Stomach (tissue), 8 donors: ENCODE measurements at regions not wholly inside any gene's neighbourhood (a gene's known extent, or its start where the extent isn't known, plus 50 kb on each side); places are given as distances from the start of the nearest gene placed in this dataset.

Experiments
- DNase-seq, 2 donors: peaks; one replicate each; pipeline versions ENCODE4 v3.0.0 to v3.0.0-alpha.2; 2013 to 2019
- H3K27ac ChIP-seq, 5 donors: fragments of 200-600 bp in 4 of 5; sonication (generic) in 4 of 5; one replicate each; pipeline ENCODE4 v1.5.1; 2013 to 2019; ENCODE audit warnings: mild to moderate bottlenecking in 1 of 5, moderate library complexity in 1 of 5
- H3K27me3 ChIP-seq, 3 donors: fragments of 200-600 bp; sonication (generic); one replicate each; pipeline ENCODE4 v1.5.1; 2017 to 2019; ENCODE audit warnings: mixed run types in 1 of 3
- H3K36me3 ChIP-seq, 4 donors: fragments of 200-600 bp; sonication (generic); 1 replicate in 3 of 4; 2 replicates in 1 of 4; pipeline ENCODE4 v1.5.1; 2016 to 2019
- H3K4me1 ChIP-seq, 4 donors: fragments of 200-600 bp; sonication (generic); one replicate each; pipeline ENCODE4 v1.5.1; 2016 to 2019
- H3K4me3 ChIP-seq, 4 donors: fragments of 200-600 bp; sonication (generic) in 3 of 4; one replicate each; pipeline ENCODE4 v1.5.1; 2016 to 2019; ENCODE audit warnings: mild to moderate bottlenecking in 1 of 4
- H3K9me3 ChIP-seq, 4 donors: fragments of 200-600 bp; sonication (generic); one replicate each; pipeline ENCODE4 v1.5.1; 2016 to 2019
- CTCF ChIP-seq, 7 experiments: fragments of 450-650 bp in 4 of 7; fragments of 200-600 bp in 3 of 7; sonication (generic) in 3 of 7; IDR thresholded peaks; one replicate each; pipeline ENCODE4 v1.5.1; 2016 to 2019; ENCODE audit warnings: antibody characterized with exemption in 7 of 7, control low read depth in 2 of 7, mild to moderate bottlenecking in 1 of 7
- EP300 ChIP-seq: sonication (generic); formaldehyde crosslinking; IDR thresholded peaks from one replicate; pipeline ENCODE4 v1.6.1; 2017; ENCODE audit warnings: antibody characterized with exemption
- POLR2A ChIP-seq, 4 donors: fragments of 450-650 bp; IDR thresholded peaks; one replicate each; pipeline ENCODE4 v1.6.1; 2016; ENCODE audit warnings: antibody characterized with exemption in 4 of 4, control low read depth in 2 of 4, mild to moderate bottlenecking in 1 of 4, moderate library complexity in 1 of 4
- POLR2AphosphoS5 ChIP-seq, 3 donors: sonication (generic); formaldehyde crosslinking; IDR thresholded peaks; one replicate each; pipeline ENCODE4 v1.6.1; 2016; ENCODE audit warnings: antibody characterized with exemption in 3 of 3
- WGBS, 5 donors: extraction: QIAGEN DNeasy Blood & Tissue Kit in 3 of 5; methylation state at CpG; one replicate each; pipeline versions ENCODE4 v1.1.5 to v1.1.7; 2013 to 2018; 5-methylcytosine and 5-hydroxymethylcytosine counted together
- intact Hi-C: fragments of 100-400 bp; cut with DNase I; formaldehyde crosslinking; loops from one replicate; pipeline ENCODE4 v1.15.1; 2023; ENCODE audit warnings: low total_unique reads
- donor health status: healthy with polysubstance abuse.
- donor health status: Bipolar disorder and iron deficiency.
- donor health status: healthy.

DNA sequence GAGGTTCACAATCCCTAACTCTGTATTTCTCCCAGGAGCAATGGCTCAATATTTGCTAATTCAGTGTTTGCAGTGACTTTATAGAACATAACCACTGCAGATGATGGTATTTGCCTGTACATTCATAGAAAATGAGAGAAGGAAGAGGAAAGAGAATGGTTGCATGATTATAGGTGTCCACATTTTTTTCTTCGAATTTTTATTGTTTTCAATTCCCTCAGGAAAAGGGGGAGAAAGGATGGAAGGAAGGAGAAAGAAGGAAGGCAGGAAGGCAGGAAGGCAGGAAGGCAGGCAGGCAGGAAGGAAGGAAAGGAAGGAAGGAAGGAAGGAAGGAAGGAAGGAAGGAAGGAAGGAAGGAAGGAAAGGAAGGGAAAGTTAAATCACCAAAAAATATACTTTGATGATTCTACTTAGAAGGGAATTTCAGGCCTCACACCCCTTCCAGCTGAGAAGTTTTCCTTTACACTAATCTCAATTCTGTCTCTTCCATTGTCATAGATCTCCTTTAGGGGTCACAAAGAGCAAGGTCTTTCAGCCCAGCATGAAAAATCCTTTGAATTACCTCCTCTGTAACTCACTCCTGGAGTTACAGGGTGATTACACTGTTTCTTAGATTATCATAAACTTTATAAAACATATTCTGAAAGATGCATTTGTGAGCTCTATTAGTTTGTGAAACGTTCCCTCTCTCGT, 118.8 kb upstream of the INHBA start:
- TF ChIP-seq EP300 (no peak), POLR2AphosphoS5 (IDR thresholded peaks at IDR 0.05) (no peak), POLR2A (IDR thresholded peaks at IDR 0.05) (no peak), CTCF (IDR thresholded peaks at IDR 0.05) (no peak)
- DNase-seq = no peak
- no peak overlapping the region for H3K4me3 ChIP-seq
- H3K9me3 ChIP-seq = peaks cover 0 to 6% (median 0%) of the 10 kb centered on the region in 4 donors
- H3K27me3 ChIP-seq = no peaks in the 10 kb centered on the region
- 48 to 66% (median 51%) methylated on average over 3 of the region's 3 CpGs for whole genome bisulfite sequencing, 5 donors
- H3K27ac ChIP-seq = no peak overlapping the region
- no peaks in the 10 kb centered on the region for H3K4me1 ChIP-seq
- H3K36me3 ChIP-seq = no peaks in the 10 kb centered on the region
- intact Hi-C loops = no loop called here

DNA sequence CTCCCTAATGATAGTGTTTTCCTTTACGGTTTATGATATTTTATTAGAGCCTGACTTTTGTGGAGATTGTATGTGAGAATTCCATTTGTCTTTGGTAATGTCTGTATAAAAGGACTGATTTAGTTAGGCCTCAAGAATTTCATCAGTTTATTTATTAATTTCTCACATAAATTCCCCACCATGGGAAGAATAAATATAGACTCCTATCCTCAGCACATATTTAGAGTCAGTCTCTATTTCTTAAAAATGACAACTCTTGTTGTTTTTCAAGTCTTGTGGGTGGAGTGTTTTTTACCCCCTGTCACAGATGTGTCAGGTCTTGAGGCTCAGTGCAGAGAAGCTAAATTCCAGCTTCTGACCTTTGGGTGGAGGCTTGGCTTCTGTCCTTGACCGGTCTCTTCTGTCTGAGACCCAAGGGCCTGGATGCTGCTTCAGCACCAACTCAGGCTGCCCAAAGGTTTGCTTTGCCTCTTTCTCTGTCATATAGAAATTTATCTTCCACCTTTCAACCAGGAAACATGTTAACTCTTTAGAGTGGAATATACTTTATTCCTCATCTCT, 117.3 kb upstream of the INHBA start:
- Histone ChIP-seq H3K9me3 (peaks cover 0 to 6% (median 0%) of the 10 kb centered on the region in 4 donors), H3K27ac (no peak overlapping the region), H3K36me3 (no peaks in the 10 kb centered on the region), H3K27me3 (no peaks in the 10 kb centered on the region), H3K4me1 (no peaks in the 10 kb centered on the region), H3K4me3 (no peak overlapping the region)
- WGBS, 5 donors = 81 to 97% (median 88%) methylated on average over 2 of the region's 2 CpGs
- intact Hi-C loops = no loop called here
- TF ChIP-seq POLR2AphosphoS5 (IDR thresholded peaks at IDR 0.05) (no peak), CTCF (IDR thresholded peaks at IDR 0.05) (no peak), EP300 (no peak), POLR2A (IDR thresholded peaks at IDR 0.05) (no peak)
- no peak for DNase-seq

DNA sequence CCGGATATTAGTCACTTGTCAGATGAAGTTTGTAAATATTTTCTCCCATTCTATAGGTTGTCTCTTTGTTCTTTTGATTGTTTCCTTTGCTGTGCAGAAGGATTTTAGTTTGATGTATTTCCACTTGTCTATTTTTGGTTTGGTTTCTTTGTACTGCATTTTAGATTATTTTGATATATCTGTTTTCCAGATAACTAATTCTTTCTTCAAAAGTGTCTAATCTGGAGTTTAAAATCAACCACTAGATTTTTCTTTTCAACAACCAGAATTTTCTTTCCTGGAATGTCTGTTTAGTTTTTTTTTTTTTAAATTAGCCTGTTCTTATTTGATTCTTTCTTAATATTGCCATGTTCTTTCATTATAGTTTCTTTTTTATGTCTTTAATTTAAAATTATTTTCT, 116.8 kb upstream of the INHBA start:
- Histone ChIP-seq H3K27ac (no peak overlapping the region), H3K4me3 (no peak overlapping the region), H3K9me3 (peaks cover 0 to 6% (median 0%) of the 10 kb centered on the region in 4 donors), H3K27me3 (no peaks in the 10 kb centered on the region), H3K36me3 (no peaks in the 10 kb centered on the region), H3K4me1 (no peaks in the 10 kb centered on the region)
- WGBS, 5 donors = 68 to 90% (median 84%) methylated on average over 1 of the region's 1 CpG
- TF ChIP-seq POLR2A (IDR thresholded peaks at IDR 0.05) = no peak
- no peak for TF ChIP-seq POLR2AphosphoS5 (IDR thresholded peaks at IDR 0.05)
- no peak for TF ChIP-seq EP300
- no peak for TF ChIP-seq CTCF (IDR thresholded peaks at IDR 0.05)
- DNase-seq = no peak
- intact Hi-C loops = no loop called here

- 50 to 64% (median 51%) methylated on average over 1 of the region's 1 CpG for WGBS, 5 donors
- DNase-seq = no peak
- no peak for TF ChIP-seq POLR2AphosphoS5 (IDR thresholded peaks at IDR 0.05)
- no peaks in the 10 kb centered on the region for H3K4me1 ChIP-seq
- H3K9me3 ChIP-seq = peaks cover 0 to 6% (median 0%) of the 10 kb centered on the region in 4 donors
- H3K27me3 ChIP-seq = no peaks in the 10 kb centered on the region
- no peak overlapping the region for H3K4me3 ChIP-seq
- H3K36me3 ChIP-seq = no peaks in the 10 kb centered on the region
- intact Hi-C loops = no loop called here
- no peak overlapping the region for H3K27ac ChIP-seq
These were observed 116.0 kb upstream of the INHBA start for GRCh38 chr7:41818765-41819398.

GRCh38 chr7:41817386-41817785, 114.5 kb upstream of the INHBA start:
- intact Hi-C loops = no loop called here
- 69 to 87% (median 77%) methylated on average over 2 of the region's 2 CpGs for WGBS, 5 donors
- Histone ChIP-seq H3K4me1 (no peaks in the 10 kb centered on the region), H3K27ac (no peak overlapping the region), H3K9me3 (peaks cover 0 to 6% (median 0%) of the 10 kb centered on the region in 4 donors), H3K27me3 (no peaks in the 10 kb centered on the region), H3K4me3 (no peak overlapping the region), H3K36me3 (no peaks in the 10 kb centered on the region)
- no peak for DNase-seq
- no peak for TF ChIP-seq POLR2AphosphoS5 (IDR thresholded peaks at IDR 0.05)
- TF ChIP-seq POLR2A (IDR thresholded peaks at IDR 0.05) = no peak
- TF ChIP-seq EP300 = no peak
- no peak for TF ChIP-seq CTCF (IDR thresholded peaks at IDR 0.05)
